Non-pigmented ciliary epithelial cell (primary cell): ENCODE measurements at regions not wholly inside any gene's neighbourhood (a gene's known extent, or its start where the extent isn't known, plus 50 kb on each side); places are given as distances from the start of the nearest gene placed in this dataset.

Source experiments
- DNase-seq: peaks from one replicate; pipeline ENCODE4 v3.0.0-alpha.2; 2010; ENCODE audit warnings: low read depth

GRCh38 chr15:69895202-69895601 lies 202.5 kb downstream of the TLE3 start:
- DNase-seq, result no peak

GRCh38 chr15:69896606-69897005 lies 201.1 kb downstream of the TLE3 start:
- no peak for DNase-seq

DNA sequence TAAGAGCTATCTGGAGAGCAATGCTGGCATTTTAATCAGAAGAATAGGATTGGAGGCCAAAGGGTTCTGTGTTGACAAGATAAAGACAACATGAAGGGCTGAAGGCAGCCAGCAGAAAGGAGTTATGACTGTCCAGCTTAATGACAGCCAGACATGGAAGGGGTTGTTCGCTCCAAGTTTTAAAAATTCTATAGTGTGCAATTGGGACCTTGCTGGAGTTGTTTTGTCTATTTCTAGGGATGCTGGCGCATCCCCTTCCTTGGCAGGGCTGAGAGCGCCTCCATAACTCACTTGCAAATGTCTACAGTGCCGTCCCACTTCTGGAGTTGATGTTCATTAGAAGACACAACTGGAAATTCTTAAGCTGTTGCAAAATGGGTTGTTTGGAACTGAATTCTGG lies 200.7 kb downstream of the TLE3 start:
- DNase-seq, result no peak

DNA sequence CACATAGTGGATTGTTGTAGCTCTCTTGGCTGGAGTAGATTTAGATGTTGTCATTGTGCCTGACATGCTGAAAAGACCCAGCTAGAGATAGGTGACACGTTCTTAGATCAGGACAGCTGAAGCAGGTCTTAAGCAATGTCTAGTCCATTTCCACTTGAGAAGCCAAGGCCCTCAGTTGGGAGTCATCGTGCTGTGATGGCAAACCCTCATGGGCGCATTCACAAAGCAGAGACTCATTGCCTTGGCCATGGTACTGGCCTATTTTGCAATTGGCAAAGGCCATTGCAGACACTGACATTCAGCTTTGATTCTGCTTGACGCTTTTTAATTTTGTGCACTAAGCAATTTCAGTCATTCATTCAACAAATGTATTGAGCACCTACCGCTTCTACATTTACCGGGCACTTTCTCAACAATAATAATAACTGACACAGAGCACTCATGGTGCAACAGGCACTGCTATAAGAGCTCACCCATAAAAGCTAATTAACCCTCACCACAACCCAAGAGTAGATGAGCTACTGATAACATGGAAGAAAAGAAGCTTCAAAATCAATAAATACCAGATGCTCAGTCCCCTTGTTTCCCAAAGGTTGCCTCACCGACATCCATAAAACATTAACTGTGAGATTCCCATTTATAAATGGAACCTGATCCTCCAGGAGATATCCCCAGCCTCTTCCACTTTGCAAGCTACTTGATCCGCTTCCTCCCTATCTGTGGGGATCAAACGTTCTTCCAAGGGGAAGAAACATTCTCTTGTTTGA lies 200.1 kb downstream of the TLE3 start:
- no peak for DNase-seq

GRCh38 chr15:69898243-69898642 lies 199.5 kb downstream of the TLE3 start:
- no peak for DNase-seq

DNA sequence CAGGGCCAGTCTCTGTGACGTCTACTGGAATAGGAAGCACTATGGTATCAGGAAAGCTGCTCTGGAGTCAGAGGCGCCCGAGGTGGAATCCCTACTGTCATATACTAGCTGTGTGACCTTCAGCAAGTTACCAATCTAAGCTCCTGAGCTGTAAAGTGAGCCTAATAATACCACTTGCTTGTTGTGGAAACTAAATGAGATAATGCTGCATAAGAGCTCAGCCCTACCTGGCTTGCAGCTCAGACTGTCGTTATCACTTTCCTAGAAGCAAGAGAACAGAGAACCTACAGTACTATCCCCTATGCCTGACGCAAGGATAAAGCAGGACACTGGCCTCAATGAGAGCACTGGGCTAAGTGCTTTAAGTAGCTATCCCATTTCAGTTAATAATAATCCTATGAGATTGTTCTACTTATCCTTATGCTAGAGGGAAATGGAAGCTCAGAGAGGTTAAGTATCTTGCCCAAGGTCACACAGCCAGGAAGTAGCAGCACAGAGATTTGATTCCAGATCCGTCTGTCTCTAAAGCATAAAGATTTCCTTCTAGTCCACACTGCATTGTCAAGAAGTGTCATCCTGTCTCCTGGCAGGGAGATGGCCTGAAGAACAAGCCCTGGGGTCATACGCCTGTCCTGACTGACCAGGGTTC lies 195.2 kb downstream of the TLE3 start:
- no peak for DNase-seq

- DNase-seq, result no peak
These were observed 193.9 kb downstream of the TLE3 start for GRCh38 chr15:69903470-69904469.

DNA sequence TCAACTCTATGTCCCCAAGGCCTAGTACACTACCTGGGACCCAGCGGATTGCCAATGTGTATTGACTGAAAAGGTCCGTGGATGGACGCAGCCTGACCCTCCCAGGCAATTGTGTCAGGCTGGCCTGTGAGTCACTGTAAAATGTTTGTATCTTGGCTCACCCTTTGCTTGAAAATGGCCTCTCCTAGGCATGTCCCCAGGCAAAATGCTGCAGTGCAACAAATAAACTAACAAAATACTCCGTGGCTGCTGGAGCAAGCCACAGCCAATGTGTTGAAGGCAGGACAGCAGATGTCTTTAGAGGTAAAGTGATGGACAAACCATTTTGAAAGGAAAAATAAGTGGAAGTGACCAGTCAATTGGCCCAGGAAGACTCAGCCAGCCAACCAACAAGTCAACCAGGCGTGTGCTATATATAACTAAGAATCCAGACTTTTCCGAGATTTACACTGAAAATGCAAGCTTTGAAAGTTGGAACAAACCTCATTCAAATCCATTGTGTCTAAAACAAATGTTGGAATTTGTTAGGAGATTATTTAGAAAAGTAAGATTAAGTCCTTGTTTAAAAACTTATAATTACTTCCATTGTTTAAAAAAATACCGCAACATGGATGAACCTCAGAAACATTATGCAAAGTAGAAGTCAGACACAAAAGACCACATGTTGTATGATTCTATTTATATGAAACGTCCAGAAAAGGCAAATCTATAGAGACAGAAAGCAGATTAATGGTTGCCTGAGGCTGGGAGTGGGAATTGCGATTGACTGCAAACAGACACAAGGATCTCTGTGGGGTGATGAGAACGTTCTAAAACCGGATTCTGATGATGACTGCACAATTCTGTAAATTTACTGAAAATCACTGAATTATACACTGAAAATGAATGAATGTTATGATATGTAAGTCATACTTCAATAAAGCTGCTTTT lies 191.2 kb downstream of the TLE3 start:
- DNase-seq, result no peak

DNA sequence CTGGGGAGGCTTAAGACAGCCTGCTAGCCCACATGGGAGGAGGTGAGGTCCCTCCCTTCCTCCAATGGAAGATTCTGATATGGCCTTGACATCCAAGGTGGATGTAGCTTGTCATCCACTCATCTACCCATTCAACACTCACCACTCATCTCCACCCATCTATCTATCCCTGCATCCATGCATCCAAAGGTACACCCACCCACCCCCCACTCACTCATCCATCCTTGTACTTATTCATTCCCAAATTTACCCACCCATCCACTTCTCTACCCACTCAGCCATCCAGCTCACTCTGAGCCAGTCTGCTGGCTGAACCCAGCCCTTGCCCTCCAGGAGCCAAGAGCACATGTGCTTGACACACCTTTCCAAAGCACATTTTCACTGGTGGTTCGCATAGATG lies 189.7 kb downstream of the TLE3 start:
- no peak for DNase-seq

- no peak for DNase-seq
These were observed 188.9 kb downstream of the TLE3 start for GRCh38 chr15:69908590-69909420.

DNA sequence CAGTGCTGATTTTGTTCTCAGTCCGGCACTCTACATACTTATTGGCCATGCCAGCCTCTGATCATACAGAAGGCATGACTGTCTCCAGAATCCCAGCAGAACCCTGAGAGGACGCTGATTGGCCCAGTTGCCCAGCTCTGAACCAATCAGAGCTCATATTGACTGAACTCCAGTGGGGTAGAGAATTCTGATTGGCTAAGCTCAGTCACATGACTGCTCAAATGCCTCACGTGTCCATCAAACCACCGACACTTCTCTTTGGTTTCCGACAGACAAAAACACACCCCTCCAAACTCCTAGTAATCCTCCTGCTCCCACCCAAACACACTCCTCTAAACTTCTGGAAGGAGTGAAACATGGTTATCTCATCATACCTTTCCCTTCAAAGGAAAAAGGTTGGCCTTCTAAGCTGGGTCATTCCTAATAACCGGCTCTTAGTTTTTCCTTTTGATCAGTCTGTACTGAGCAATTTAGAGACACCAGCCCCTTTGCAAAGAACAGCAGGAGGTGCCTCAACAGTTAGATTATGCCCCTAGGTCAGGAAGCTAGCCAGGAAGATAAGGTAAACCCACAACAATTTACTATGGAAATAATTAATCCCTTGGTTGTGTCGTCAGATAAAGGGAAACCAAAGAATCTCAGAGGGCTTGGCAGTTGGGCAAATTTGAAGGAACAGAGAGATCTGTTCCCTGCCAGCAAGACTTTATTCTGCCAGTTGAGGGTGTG lies 187.8 kb downstream of the TLE3 start:
- no peak for DNase-seq

DNA sequence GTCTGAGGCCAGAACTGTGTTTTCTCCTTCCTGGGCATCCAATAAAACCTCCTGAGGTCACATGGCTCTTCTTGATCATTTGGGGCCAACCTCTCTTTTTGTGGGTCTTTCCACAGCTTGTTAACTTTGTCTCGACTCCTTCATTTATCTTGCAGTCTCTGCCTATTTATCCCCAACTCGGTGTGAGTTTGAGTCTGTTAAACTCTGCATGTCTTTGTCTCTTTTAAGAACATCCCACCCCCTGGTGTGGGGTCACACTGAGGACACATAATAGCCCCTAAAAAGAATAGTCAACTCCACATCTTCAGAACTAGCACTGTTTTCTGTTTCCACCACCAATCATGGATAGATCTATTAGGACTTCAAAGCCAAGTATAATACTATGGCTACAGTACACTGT lies 187.2 kb downstream of the TLE3 start:
- DNase-seq, result no peak

- no peak for DNase-seq
These were observed 185.6 kb downstream of the TLE3 start for GRCh38 chr15:69912116-69912515.

GRCh38 chr15:69914040-69914439 lies 183.7 kb downstream of the TLE3 start:
- no peak for DNase-seq

DNA sequence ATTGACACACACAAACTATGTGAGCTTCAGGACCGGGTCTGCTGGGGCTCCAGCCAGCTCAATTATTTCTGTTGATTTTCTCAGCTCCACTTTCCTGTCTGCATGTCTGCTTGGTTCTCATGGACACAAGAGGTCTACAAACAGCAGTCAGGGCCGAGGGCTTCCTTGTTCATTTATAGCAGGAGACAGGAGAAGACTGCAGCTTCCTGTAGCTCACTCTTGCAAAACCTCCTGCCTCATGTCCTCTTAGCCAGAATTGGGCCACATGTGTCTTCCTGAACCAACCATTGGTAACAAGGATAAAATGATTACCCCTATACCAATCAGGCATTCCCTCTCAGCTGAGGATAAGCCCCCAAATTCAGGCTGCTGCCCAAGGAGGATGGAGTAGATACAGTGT lies 182.8 kb downstream of the TLE3 start:
- no peak for DNase-seq

- DNase-seq, result no peak
These were observed 181.4 kb downstream of the TLE3 start for GRCh38 chr15:69916169-69916785.

- no peak for DNase-seq
These were observed 180.7 kb downstream of the TLE3 start for GRCh38 chr15:69917056-69917455.

GRCh38 chr15:69919816-69920215 lies 177.9 kb downstream of the TLE3 start:
- no peak for DNase-seq

GRCh38 chr15:69920221-69920620 lies 177.5 kb downstream of the TLE3 start:
- DNase-seq, result no peak
